ENCODE measurements at regions not wholly inside any gene's neighbourhood (a gene's known extent, or its start where the extent isn't known, plus 50 kb on each side); places are given as distances from the start of the nearest gene placed in this dataset.
"Not testable (repeated sequence)": the region's sequence is repeated elsewhere in the genome, so short reads cannot be mapped to it uniquely, and the experiment has no call there.

GRCh38 chr15:62218841-62219240 is 53.8 kb upstream of the C2CD4B start:
- DNase-seq: no peak

- DNase-seq: no peak
Measured at GRCh38 chr15:62219799-62220198, 54.7 kb upstream of the C2CD4B start.

GRCh38 chr15:62223020-62223419 is 57.9 kb upstream of the C2CD4B start:
- no peak for DNase-seq

- no peak for DNase-seq
Measured at GRCh38 chr15:62228604-62229003, 63.5 kb upstream of the C2CD4B start.

GRCh38 chr15:62231856-62232255 is 66.8 kb upstream of the C2CD4B start:
- DNase-seq: no peak

- no peak for DNase-seq
Measured at GRCh38 chr15:62240121-62241096, 75.3 kb upstream of the C2CD4B start.

GRCh38 chr15:62241135-62241770 is 76.2 kb upstream of the C2CD4B start:
- no peak for DNase-seq

GRCh38 chr15:62242999-62243398 is 77.9 kb upstream of the C2CD4B start:
- DNase-seq: no peak

- no peak for DNase-seq
Measured at GRCh38 chr15:62244762-62245161, 79.7 kb upstream of the C2CD4B start.

GRCh38 chr15:62248277-62248984 is 83.3 kb upstream of the C2CD4B start:
- no peak for DNase-seq

GRCh38 chr15:62249501-62249900 is 84.4 kb upstream of the C2CD4B start:
- no peak for DNase-seq

GRCh38 chr15:62250186-62250585 is 85.1 kb upstream of the C2CD4B start:
- no peak for DNase-seq

- no peak for DNase-seq
Measured at GRCh38 chr15:62250978-62251377, 85.9 kb upstream of the C2CD4B start.

GRCh38 chr15:62253294-62253693 is 88.2 kb upstream of the C2CD4B start:
- DNase-seq: no peak

- DNase-seq: peak; percentile 62
Measured at GRCh38 chr15:62254137-62254934, 89.3 kb upstream of the C2CD4B start.

- DNase-seq: not testable (repeated sequence)
Measured at GRCh38 chr15:62256430-62256829, 91.3 kb upstream of the C2CD4B start.

GRCh38 chr15:62257996-62258521 is 93.0 kb upstream of the C2CD4B start:
- no peak for DNase-seq

- DNase-seq: no peak
Measured at GRCh38 chr15:62262305-62262941, 97.3 kb upstream of the C2CD4B start.

GRCh38 chr15:62264196-62264595 is 99.1 kb upstream of the C2CD4B start:
- DNase-seq: no peak

- DNase-seq: no peak
Measured at GRCh38 chr15:62269504-62269903, 104.4 kb upstream of the C2CD4B start.

GRCh38 chr15:62270216-62270921 is 105.3 kb upstream of the C2CD4B start:
- DNase-seq: no peak
